Medulla oblongata (tissue), 1 donor: ENCODE measurements at regions not wholly inside any gene's neighbourhood (a gene's known extent, or its start where the extent isn't known, plus 50 kb on each side); places are given as distances from the start of the nearest gene placed in this dataset.

ENCODE experiments used
- DNase-seq: peaks from one replicate; pipeline ENCODE4 v3.0.0-alpha.2; 2015; ENCODE audit errors: extremely low spot score

- DNase-seq = no peak
Measured at GRCh38 chr11:116535120-116535519, 237.7 kb downstream of the BUD13 start.

DNA sequence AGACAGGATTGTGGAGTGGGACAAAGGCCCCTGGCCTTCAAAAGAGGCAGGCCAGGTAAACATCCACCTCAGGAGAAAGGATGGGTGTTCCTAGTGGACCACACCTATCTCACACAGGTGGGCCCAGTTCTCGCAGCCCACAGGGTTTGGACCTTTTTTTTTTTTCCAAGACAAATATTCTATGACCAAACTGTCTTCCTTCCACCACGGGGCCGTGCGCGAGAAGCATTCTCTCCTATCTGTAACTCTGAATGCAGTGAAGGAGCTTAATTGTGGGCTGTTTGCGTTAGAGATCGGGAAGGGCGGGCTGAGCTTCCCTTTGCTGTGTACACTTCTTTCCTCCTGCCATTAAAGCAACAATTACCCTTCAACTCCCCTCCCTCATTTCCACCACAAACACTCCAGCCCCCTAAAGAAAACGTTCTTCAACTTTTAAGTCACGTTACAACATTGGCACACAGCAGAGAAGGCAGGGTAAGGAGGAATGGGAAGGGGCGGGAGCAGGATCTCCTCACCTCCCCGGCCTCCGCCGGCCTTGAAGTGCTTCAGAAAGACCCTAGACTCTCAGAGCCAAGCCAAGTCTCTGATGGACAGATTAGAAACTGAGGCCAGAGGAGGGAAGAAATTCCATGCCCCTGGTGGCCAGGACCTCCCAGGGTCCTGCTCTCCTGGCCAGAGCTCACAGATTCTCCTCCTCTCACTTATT is 238.4 kb downstream of the BUD13 start:
- DNase-seq = no peak

DNA sequence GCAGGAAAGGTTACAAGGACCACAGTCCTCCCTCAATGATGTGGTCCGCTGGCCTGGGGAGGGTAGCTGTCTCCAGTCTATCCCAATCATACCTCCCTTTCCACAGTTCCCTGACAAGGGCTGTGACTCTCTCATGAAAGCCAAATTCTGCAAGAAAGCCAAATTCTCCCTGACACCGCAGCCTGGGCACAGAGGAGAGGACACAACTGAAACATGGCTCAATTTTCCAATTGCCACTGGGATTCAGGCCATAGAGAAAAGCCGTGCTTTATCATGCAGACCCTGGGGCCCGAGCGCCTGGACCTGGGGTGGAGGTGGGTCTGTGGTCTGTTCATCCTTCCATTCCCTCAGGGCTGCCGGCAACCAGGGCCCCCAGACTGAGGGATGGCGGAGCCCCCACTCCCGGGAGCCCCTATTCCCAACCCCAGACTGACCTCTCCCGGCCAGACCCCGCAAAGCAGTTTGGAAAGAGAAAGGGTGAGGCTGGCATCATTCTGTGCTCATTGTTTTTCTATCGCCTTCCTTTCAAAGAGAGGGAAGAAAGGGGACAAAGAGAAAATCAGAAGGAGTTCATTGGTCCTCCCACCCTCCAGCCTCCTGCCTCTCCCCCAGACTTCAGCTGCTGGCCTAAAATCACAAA is 239.5 kb downstream of the BUD13 start:
- DNase-seq = peak; percentile 19

DNA sequence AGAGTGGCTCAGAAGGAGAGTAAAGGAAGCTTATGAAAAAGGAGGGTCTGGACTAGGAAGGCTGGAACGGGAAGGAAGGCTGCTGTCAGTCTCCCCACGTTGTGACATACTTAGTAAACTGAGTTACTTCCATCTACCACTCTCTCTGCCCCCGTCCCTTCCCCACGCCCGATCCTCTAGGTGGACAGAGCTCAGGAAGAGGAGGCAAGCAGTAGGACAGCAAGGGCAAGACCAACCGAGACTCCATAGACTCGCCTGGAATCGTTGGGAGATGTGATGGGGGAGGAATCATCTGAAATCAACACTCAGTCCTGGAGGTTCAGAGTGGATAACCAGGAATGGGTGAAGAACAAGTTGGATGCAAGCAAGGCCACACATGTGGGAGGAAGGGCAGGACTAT is 240.7 kb downstream of the BUD13 start:
- no peak for DNase-seq

DNA sequence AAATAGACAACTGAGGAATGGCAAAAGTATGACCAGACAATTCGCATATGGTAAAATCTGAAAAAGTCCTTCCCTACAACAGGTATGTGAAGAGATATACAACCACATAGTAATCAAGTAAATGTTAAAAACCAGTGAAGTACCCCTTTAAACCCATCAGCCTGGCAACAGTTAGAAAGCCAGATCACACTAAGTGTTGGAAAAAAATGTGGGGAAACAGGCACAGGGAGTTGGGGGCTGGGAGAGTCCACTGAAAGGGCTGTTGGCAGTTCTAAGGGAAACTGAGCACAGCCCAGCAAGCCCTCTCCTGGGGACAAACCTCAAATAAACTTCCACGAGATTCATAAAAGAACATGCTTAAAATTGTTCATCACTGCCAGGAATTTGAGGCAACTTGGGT is 242.1 kb downstream of the BUD13 start:
- no peak for DNase-seq

GRCh38 chr11:116529271-116529670 is 243.5 kb downstream of the BUD13 start:
- DNase-seq = no peak

GRCh38 chr11:116527180-116527991 is 245.4 kb downstream of the BUD13 start:
- DNase-seq = no peak

- no peak for DNase-seq
Measured at GRCh38 chr11:116525961-116526495, 246.8 kb downstream of the BUD13 start.

DNA sequence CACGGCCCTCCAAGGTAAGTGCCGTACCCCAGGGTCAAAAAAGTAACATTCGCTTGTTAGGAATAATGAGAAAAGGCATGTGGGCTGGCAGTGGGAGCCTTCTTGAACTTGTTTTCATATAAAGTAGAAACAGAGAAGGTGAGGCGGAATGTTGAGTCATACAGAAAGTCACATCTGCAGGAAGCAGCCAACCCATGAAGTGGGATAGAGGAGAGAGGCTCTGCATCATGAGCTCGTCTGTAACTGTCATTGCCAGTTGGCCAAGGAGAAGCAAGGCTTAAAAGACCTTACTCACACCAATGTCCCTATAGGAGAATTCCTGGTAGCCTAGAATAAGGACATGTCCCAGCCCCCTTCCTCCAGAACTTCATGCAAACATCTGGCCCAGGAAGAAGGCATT is 253.3 kb downstream of the BUD13 start:
- DNase-seq = no peak

- DNase-seq = no peak
Measured at GRCh38 chr11:116518141-116518540, 254.6 kb downstream of the BUD13 start.

DNA sequence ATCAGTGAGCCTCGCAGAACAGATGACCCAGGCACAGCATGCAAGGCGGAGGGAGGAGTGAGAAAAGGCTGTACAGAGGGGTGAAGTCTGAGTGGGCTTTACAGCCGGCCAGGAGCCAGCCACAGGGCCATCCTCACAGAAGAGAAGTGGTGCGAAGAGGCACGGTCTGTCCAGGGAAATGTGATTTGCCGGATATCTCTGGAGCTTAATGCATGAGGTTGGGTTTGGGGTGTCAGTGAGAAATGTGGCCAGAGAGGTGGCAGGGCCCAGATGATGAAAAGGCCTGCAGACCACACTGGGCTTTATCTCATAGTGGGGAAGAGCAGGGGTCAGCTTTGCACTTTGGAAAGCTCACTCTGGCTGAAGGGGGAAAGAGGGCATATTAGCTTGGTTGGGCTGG is 255.2 kb downstream of the BUD13 start:
- DNase-seq = no peak

- no peak for DNase-seq
Measured at GRCh38 chr11:116517077-116517476, 255.7 kb downstream of the BUD13 start.

DNA sequence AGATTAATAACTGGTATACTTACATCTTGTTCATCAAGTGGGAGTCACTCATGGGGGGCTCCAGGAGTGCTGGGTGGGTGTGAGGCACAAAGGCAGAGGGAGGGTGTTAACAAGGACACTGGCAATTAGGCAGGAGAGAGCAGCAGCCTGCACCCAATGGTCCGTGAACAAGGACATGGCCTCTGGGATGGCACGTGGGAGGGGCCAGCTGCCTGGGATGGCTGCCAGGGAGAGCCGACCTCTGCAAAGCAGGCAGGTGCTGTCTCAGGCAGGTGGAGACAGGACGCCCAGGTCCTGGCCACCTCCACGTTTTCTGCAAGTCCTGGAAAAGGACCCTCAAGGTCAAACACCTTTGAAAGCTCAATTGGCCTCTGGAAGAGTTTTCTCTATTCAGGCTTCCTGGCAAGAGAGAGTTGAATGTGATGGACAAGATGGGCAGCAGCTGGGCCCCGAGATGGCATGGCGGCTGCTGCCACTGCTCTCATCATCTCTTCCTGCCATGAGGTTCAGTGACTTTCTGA is 257.1 kb downstream of the BUD13 start:
- no peak for DNase-seq

- no peak for DNase-seq
Measured at GRCh38 chr11:116513894-116514293, 258.9 kb downstream of the BUD13 start.

DNA sequence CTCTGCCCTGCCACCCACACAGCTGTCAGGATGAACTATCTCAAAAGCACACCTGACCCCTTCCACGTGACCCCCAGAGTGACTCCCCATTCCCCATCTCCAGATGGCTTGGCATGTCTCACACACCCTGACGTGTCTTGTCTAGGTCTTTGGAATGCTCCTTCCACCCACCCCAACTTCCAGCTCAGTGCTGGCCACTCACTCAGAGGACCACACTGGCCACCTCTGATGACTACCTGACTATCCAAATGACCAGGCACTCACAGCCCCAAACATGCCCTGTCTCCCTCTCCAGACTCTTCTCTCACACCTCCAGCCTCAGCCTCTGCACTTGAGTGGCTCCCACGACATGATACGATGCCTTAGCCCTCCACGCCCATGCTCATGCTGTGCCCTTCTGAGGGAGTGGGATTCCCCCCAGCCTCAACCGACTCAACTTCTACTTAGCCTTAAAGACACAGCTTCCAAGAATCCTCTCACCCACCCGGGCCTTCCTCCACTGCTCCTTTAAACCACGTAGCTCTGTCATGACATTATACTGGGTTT is 259.4 kb downstream of the BUD13 start:
- DNase-seq = no peak

GRCh38 chr11:116512841-116513240 is 259.9 kb downstream of the BUD13 start:
- no peak for DNase-seq

DNA sequence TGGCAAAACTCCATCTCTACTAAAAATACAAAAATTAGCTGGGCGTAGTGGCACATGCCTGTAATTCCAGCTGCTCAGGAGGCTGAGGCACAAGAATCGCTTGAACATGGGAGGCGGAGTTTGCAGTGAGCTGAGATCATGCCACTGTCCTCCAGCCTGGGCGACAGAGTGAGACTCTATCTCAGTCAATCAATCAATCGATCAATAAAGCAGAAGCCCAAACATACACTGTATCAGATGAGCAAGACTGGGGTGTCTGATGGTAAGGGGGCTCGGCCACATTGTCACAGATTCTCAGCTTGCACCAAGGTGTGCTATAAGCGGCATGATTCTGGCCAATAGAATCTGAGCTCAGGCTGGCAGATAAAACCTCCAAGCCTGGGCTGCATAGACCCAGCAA is 261.1 kb downstream of the BUD13 start:
- DNase-seq = no peak

DNA sequence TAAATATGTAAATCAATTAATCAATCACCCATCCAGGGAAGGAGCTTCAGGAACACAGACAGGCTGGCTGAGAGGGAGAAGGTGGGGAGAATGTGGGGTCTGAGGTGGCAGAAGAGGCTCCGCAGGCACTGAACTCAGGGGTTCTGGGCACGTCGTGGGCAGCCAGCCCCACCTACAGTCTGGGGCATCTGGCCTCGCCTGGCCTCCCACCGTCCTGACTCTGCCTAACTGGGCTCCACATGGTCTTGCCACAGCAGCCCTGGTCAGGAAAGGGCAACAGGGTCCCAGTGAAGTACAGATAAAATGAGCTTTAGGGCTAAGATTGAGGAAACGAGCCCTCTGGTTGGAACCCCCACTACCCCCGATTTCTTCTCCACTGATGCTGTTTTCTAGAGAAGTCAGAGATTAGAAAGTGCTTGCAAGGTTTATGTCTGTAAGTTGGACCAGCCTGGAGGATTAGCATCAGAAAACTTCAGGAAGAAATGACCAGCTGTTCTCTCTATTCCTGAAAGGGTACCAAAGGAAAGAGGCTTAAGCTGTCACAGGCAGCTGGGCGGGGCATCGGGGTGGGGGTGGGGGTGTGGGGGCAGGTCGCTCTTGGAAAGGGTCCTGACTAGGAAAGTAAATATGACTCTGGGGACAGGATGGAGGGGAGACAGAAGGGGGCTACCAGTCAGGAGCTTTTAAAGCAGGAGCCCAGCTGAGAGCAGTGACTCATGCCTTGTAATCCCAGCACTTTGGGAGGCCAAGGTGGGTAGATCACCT is 261.7 kb downstream of the BUD13 start:
- no peak for DNase-seq

DNA sequence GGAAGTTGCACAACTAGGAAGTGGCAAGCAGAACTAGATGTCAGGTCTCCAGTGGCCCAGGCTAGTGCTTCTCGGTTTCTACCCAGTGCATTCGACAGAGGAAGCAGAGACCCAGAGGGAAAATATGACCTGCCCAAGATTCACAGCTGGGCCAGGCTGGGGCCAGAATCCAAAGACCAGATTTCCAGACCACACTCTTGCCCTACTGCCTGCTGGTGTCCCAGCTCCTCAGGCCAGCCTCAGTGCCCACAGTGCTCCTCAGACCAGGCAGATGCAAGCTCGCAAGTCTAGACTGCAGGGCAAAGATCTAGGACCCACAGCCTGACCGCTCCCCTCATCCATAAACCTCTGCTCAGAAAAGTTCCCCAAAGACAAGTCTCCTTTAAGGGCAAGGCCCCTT is 262.6 kb downstream of the BUD13 start:
- DNase-seq = no peak

DNA sequence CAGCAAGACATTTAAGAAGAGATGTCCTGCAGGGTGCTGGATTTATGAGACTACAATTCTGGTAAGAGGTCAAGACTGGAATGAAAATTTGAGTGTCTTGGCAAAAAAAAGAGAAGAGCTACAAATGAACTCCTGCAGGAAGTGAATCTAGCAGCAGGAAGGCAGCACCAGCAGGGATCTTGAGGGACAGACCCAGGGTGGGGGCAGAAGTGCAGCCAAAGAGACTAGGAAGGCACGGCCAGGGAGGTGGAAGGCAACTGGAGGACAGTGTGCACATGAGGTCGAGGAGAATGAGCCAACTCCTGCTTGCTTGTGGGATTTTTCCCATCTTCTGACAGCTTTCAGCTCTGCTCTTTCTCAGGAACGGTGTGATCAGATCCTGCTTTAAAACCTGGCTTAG is 263.2 kb downstream of the BUD13 start:
- no peak for DNase-seq
